Heart right ventricle (tissue), 16 donors: ENCODE measurements at regions not wholly inside any gene's neighbourhood (a gene's known extent, or its start where the extent isn't known, plus 50 kb on each side); places are given as distances from the start of the nearest gene placed in this dataset.

Experiments used
- ATAC-seq, 8 donors: fragments of 200-7000 bp; cut with Tn5 transposase; one replicate each; pipeline ENCODE4 v1.9.1; 2020; ENCODE audit warnings: mild to moderate bottlenecking in 8 of 8, moderate library complexity in 8 of 8, moderate number of reproducible peaks in 1 of 8
- DNase-seq, 2 donors: peaks; one replicate each; pipeline ENCODE4 v3.0.0-alpha.2; 2020
- H3K27ac ChIP-seq, 10 donors: fragments of 200-600 bp; sonication (generic) in 2 of 10; one replicate each; pipeline versions ENCODE4 v1.5.0 to v1.8.0; 2020 to 2022; ENCODE audit warnings: mild to moderate bottlenecking in 3 of 10
- H3K27me3 ChIP-seq, 7 donors: fragments of 200-600 bp; one replicate each; pipeline ENCODE4 v1.8.0; 2021 to 2022; ENCODE audit warnings: mild to moderate bottlenecking in 2 of 7
- H3K36me3 ChIP-seq, 9 donors: fragments of 200-600 bp; sonication (generic) in 1 of 9; one replicate each; pipeline versions ENCODE4 v1.5.0 to v1.8.0; 2020 to 2022; ENCODE audit warnings: mild to moderate bottlenecking in 2 of 9
- H3K4me1 ChIP-seq, 9 donors: fragments of 200-600 bp; sonication (generic) in 1 of 9; one replicate each; pipeline versions ENCODE4 v1.5.0 to v1.8.0; 2020 to 2022; ENCODE audit warnings: mild to moderate bottlenecking in 4 of 9
- H3K4me3 ChIP-seq, 10 donors: fragments of 200-600 bp; sonication (generic) in 2 of 10; one replicate each; pipeline versions ENCODE4 v1.5.0 to v1.8.0; 2020 to 2022; ENCODE audit warnings: mild to moderate bottlenecking in 7 of 10, moderate library complexity in 2 of 10
- H3K9me3 ChIP-seq, 11 donors: fragments of 200-600 bp in 10 of 11; sonication (generic) in 2 of 11; one replicate each; pipeline versions ENCODE4 v1.5.0 to v1.8.0; 2013 to 2022; ENCODE audit warnings: mild to moderate bottlenecking in 2 of 11, control low read depth in 1 of 11, moderate library complexity in 1 of 11
- WGBS, 2 donors: extraction: QIAGEN DNeasy Blood & Tissue Kit; methylation state at CpG; one replicate each; pipeline ENCODE4 v1.1.7; 2013; ENCODE audit warnings: inconsistent platforms in 1 of 2; 5-methylcytosine and 5-hydroxymethylcytosine counted together
- intact Hi-C, 10 donors: fragments of 100-400 bp; cut with DNase I; formaldehyde crosslinking; loops; one replicate each; pipeline versions ENCODE4 v1.11.1 to v1.14.2; 2022
- TF ChIP-seq, protein P1 (sequence below), 9 donors: fragments of 200-600 bp; sonication (generic) in 2 of 9; IDR thresholded peaks; one replicate each; pipeline versions ENCODE4 v1.5.0 to v1.8.0; 2021 to 2022; ENCODE audit warnings: antibody characterized with exemption in 9 of 9, mild to moderate bottlenecking in 5 of 9, moderate library complexity in 1 of 9
- donor health status: Arrhythmogenic right ventricular cardiomyopathy.
- donor health status: ischemic (EF 13 %, LVEDD 7.1; RV severe dilation, severe dysfunction).
- donor health status: healthy with polysubstance abuse.
- donor health status: DM: no; HTN: yes; CAD: no.
- donor health status: DM: no; HTN: no; CAD: no.
- donor health status: ischemic (EF 25% LVEDD 6.9; RV normal size, moderate dysfunction).
- donor health status: ischemic (EF 25% LVEDD 5.7; RV mildly dilated, moderate dysfunction).
- donor health status: healthy.
- donor health status: DM: yes; HTN: yes; CAD: no.
- donor health status: Ischemic cardiomyopathy.
- donor health status: ischemic (EF 35%, LVEDD 5.7; RV mildly dilated, moderate dysfunction).
- donor health status: nonischemic (EF 11% LVEDD 7.7; RV severe dilation, severe dysfunction).
- donor health status: DM: yes; HTN: yes; CAD: no.
- donor health status: PGD.
- donor health status: ischemic (EF 29% LVEDD 5.4; RV normal size, mild dysfunction).
- donor health status: nonischemic (EF 23%, LVEDD 6.1; RV moderate dilation, normal function).

DNA sequence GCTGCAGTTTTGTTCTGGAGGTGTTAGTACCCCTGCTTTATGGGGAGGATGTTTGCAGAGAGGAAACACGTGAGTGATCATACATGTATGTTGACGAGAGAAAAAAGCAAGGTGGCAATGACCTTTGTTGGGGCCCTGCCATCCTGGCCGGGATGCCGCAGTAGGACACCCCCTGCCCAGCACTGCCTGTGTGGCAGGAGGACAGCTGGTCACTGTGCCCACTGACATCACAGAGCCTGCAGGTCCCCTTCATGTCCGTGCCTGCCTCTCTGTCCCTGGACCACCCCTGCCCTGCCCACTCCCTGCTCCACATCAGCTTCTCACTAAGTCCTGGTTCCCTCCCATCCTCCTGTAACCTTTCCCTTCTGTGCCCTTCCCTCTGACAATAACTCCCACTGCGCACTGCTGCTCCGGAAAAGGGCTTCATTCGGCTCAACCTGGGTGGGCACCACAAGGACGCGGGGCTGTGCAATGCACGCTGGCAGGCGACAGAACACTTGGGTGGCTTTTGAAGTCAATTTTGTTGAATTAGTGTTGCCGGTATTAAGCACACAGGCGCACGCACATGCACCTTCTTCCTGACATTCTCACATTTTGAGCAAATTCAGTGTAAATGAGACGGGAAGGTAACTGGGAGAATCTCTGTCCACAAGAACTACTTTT, 51.5 kb upstream of the TWIST2 start:
- no peak overlapping the region for H3K4me3 ChIP-seq
- TF ChIP-seq, protein P1, sequence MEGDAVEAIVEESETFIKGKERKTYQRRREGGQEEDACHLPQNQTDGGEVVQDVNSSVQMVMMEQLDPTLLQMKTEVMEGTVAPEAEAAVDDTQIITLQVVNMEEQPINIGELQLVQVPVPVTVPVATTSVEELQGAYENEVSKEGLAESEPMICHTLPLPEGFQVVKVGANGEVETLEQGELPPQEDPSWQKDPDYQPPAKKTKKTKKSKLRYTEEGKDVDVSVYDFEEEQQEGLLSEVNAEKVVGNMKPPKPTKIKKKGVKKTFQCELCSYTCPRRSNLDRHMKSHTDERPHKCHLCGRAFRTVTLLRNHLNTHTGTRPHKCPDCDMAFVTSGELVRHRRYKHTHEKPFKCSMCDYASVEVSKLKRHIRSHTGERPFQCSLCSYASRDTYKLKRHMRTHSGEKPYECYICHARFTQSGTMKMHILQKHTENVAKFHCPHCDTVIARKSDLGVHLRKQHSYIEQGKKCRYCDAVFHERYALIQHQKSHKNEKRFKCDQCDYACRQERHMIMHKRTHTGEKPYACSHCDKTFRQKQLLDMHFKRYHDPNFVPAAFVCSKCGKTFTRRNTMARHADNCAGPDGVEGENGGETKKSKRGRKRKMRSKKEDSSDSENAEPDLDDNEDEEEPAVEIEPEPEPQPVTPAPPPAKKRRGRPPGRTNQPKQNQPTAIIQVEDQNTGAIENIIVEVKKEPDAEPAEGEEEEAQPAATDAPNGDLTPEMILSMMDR (IDR thresholded peaks at IDR 0.05), result no peak
- ATAC-seq (no peak), DNase-seq (no peak)
- H3K36me3 ChIP-seq, result no peaks in the 10 kb centered on the region
- WGBS, 2 donors, result 89% methylated on average over 16 of the region's 16 CpGs
- H3K27ac ChIP-seq, result no peak overlapping the region
- intact Hi-C loops, result no loop called here
- no peaks in the 10 kb centered on the region for H3K9me3 ChIP-seq
- no peaks in the 10 kb centered on the region for H3K4me1 ChIP-seq
- peaks cover 0 to 45% (median 19%) of the 10 kb centered on the region in 7 donors for H3K27me3 ChIP-seq

DNA sequence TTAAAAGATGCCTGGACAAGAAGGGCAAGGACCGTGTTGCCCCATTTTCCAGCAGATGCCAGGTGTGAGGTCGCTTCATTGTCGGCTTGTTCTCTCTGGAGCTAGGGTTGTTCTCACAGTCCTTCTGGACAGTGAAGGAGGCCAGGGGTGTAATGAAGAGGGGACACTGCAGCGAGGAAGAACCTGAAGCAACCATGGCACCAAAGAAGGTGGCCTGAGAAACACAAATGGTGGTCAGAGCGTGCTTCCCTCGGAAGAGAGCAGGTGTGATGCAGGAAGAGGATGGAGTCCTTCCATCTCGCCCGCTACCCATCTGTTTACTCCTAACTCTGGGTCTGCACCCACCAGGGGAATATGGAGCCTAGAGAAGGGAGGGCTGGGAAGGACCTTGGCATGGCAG, 50.3 kb upstream of the TWIST2 start:
- H3K4me3 ChIP-seq, result no peak overlapping the region
- no peaks in the 10 kb centered on the region for H3K36me3 ChIP-seq
- no peak for DNase-seq
- WGBS, 2 donors, result 92% methylated on average over 8 of the region's 8 CpGs
- no peaks in the 10 kb centered on the region for H3K9me3 ChIP-seq
- no peak overlapping the region for H3K27ac ChIP-seq
- peaks cover 0 to 56% (median 23%) of the 10 kb centered on the region in 7 donors for H3K27me3 ChIP-seq
- H3K4me1 ChIP-seq, result no peaks in the 10 kb centered on the region
- TF ChIP-seq, protein P1 (IDR thresholded peaks at IDR 0.05), result no peak
- no peak for ATAC-seq
- intact Hi-C loops, result no loop called here
